ENCODE measurements at regions not wholly inside any gene's neighbourhood (a gene's known extent, or its start where the extent isn't known, plus 50 kb on each side); places are given as distances from the start of the nearest gene placed in this dataset.

- no peak for TF ChIP-seq POLR2A (IDR thresholded peaks at IDR 0.05)
- TF ChIP-seq, protein P1, sequence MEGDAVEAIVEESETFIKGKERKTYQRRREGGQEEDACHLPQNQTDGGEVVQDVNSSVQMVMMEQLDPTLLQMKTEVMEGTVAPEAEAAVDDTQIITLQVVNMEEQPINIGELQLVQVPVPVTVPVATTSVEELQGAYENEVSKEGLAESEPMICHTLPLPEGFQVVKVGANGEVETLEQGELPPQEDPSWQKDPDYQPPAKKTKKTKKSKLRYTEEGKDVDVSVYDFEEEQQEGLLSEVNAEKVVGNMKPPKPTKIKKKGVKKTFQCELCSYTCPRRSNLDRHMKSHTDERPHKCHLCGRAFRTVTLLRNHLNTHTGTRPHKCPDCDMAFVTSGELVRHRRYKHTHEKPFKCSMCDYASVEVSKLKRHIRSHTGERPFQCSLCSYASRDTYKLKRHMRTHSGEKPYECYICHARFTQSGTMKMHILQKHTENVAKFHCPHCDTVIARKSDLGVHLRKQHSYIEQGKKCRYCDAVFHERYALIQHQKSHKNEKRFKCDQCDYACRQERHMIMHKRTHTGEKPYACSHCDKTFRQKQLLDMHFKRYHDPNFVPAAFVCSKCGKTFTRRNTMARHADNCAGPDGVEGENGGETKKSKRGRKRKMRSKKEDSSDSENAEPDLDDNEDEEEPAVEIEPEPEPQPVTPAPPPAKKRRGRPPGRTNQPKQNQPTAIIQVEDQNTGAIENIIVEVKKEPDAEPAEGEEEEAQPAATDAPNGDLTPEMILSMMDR (IDR thresholded peaks at IDR 0.05), result no peak
These were observed 132.9 kb upstream of the WNT4 start for GRCh38 chr1:22275626-22276395.
